Karpas-422 (cell line): ENCODE measurements at regions not wholly inside any gene's neighbourhood (a gene's known extent, or its start where the extent isn't known, plus 50 kb on each side); places are given as distances from the start of the nearest gene placed in this dataset.

ENCODE experiments used
- DNase-seq: peaks from one replicate; pipeline ENCODE4 v3.0.0-alpha.2; 2015
- H2AFZ ChIP-seq: fragments of 200-600 bp; sonication (generic); 2 replicates; pipeline ENCODE4 v1.6.1; 2014; ENCODE audit warnings: antibody characterized with exemption, low read length, mixed read lengths
- H3K27ac ChIP-seq: fragments of 200-600 bp; sonication (generic); 2 replicates; pipeline ENCODE4 v1.5.1; 2014; ENCODE audit warnings: mild to moderate bottlenecking, low read length, moderate library complexity
- H3K27me3 ChIP-seq: fragments of 200-600 bp; sonication (generic); 2 replicates; pipeline ENCODE4 v1.6.1; 2014; ENCODE audit warnings: low read length, mixed read lengths
- H3K36me3 ChIP-seq: fragments of 200-600 bp; sonication (generic); 2 replicates; pipeline ENCODE4 v1.6.1; 2014; ENCODE audit warnings: low read length, mixed read lengths; ENCODE audit not compliant: insufficient read depth
- H3K4me1 ChIP-seq: fragments of 200-600 bp; sonication (generic); 2 replicates; pipeline ENCODE4 v1.6.1; 2014; ENCODE audit warnings: mild to moderate bottlenecking, low read length, mixed read lengths
- H3K4me2 ChIP-seq: fragments of 200-600 bp; sonication (generic); 2 replicates; pipeline ENCODE4 v1.6.1; 2014; ENCODE audit warnings: low read length, low read depth, mild to moderate bottlenecking; ENCODE audit not compliant: poor library complexity, severe bottlenecking
- H3K4me3 ChIP-seq: fragments of 200-600 bp; sonication (generic); 2 replicates; pipeline ENCODE4 v1.5.1; 2014; ENCODE audit warnings: mild to moderate bottlenecking, antibody characterized with exemption, low read length, mixed read lengths
- H3K79me2 ChIP-seq: fragments of 200-600 bp; sonication (generic); 2 replicates; pipeline ENCODE4 v1.6.1; 2014; ENCODE audit warnings: mild to moderate bottlenecking, low read length, mixed read lengths
- H3K9ac ChIP-seq: fragments of 200-600 bp; sonication (generic); 2 replicates; pipeline ENCODE4 v1.6.0; 2014; ENCODE audit warnings: low read length
- H3K9me2 ChIP-seq: fragments of 200-600 bp; sonication (generic), shearing (Covaris generic); replicated peaks from 2 replicates; pipeline ENCODE4 v1.6.0; 2014; ENCODE audit warnings: mild to moderate bottlenecking, low read length, moderate library complexity; ENCODE audit not compliant: insufficient read depth
- H3K9me3 ChIP-seq: fragments of 300-700, 200-600 bp; sonication (generic); 2 replicates; pipeline ENCODE4 v1.6.1; 2014; ENCODE audit warnings: low read length, mixed read lengths
- H4K20me1 ChIP-seq: fragments of 200-600 bp; sonication (generic); 2 replicates; pipeline ENCODE4 v1.6.1; 2014; ENCODE audit warnings: mild to moderate bottlenecking, antibody characterized with exemption, low read length, low read depth; ENCODE audit not compliant: insufficient read depth

- H3K27ac ChIP-seq, result no peak overlapping the region
- DNase-seq, result no peak
- no peaks in the 10 kb centered on the region for H3K79me2 ChIP-seq
- H3K4me2 ChIP-seq, result no peak overlapping the region
- H2AFZ ChIP-seq, result no peak overlapping the region
- no peaks in the 10 kb centered on the region for H3K36me3 ChIP-seq
- H3K9me2 ChIP-seq, result no peaks in the 10 kb centered on the region
- H4K20me1 ChIP-seq, result no peaks in the 10 kb centered on the region
- no peaks in the 10 kb centered on the region for H3K27me3 ChIP-seq
- no peak overlapping the region for H3K9ac ChIP-seq
- no peak overlapping the region for H3K4me3 ChIP-seq
- H3K9me3 ChIP-seq, result no peaks in the 10 kb centered on the region
- H3K4me1 ChIP-seq, result peaks cover 4% of the 10 kb centered on the region; the same call in 1 of the 2 replicates
Observed at GRCh38 chr2:236895497-236895896, 190.2 kb upstream of the COPS8 start.

GRCh38 chr2:236896688-236897087 is 189.0 kb upstream of the COPS8 start:
- no peak overlapping the region for H3K9ac ChIP-seq
- no peak overlapping the region for H3K4me2 ChIP-seq
- no peaks in the 10 kb centered on the region for H3K36me3 ChIP-seq
- no peaks in the 10 kb centered on the region for H3K79me2 ChIP-seq
- peaks cover 4% of the 10 kb centered on the region; the same call in 1 of the 2 replicates for H3K4me1 ChIP-seq
- no peaks in the 10 kb centered on the region for H3K9me2 ChIP-seq
- H4K20me1 ChIP-seq, result no peaks in the 10 kb centered on the region
- no peaks in the 10 kb centered on the region for H3K9me3 ChIP-seq
- H2AFZ ChIP-seq, result no peak overlapping the region
- no peak for DNase-seq
- no peaks in the 10 kb centered on the region for H3K27me3 ChIP-seq
- H3K4me3 ChIP-seq, result no peak overlapping the region
- H3K27ac ChIP-seq, result no peak overlapping the region

- Histone ChIP-seq H3K9me3 (no peaks in the 10 kb centered on the region), H3K4me2 (no peak overlapping the region), H2AFZ (no peak overlapping the region), H3K9ac (no peak overlapping the region), H3K4me3 (no peak overlapping the region), H4K20me1 (no peaks in the 10 kb centered on the region), H3K27me3 (no peaks in the 10 kb centered on the region), H3K4me1 (no peaks in the 10 kb centered on the region), H3K36me3 (no peaks in the 10 kb centered on the region), H3K79me2 (no peaks in the 10 kb centered on the region), H3K9me2 (no peaks in the 10 kb centered on the region), H3K27ac (no peak overlapping the region)
- DNase-seq, result no peak
Observed at GRCh38 chr2:236899146-236899545, 186.5 kb upstream of the COPS8 start.

- no peaks in the 10 kb centered on the region for H3K4me1 ChIP-seq
- H3K27me3 ChIP-seq, result no peaks in the 10 kb centered on the region
- no peaks in the 10 kb centered on the region for H4K20me1 ChIP-seq
- DNase-seq, result no peak
- H3K4me3 ChIP-seq, result no peak overlapping the region
- no peak overlapping the region for H2AFZ ChIP-seq
- H3K4me2 ChIP-seq, result no peak overlapping the region
- H3K79me2 ChIP-seq, result no peaks in the 10 kb centered on the region
- no peak overlapping the region for H3K9ac ChIP-seq
- H3K36me3 ChIP-seq, result no peaks in the 10 kb centered on the region
- no peak overlapping the region for H3K27ac ChIP-seq
- H3K9me2 ChIP-seq, result no peaks in the 10 kb centered on the region
- H3K9me3 ChIP-seq, result no peaks in the 10 kb centered on the region
Observed at GRCh38 chr2:236899950-236900640, 185.6 kb upstream of the COPS8 start.

GRCh38 chr2:236901956-236902355 is 183.7 kb upstream of the COPS8 start:
- Histone ChIP-seq H3K79me2 (no peaks in the 10 kb centered on the region), H3K36me3 (no peaks in the 10 kb centered on the region), H3K9me3 (no peaks in the 10 kb centered on the region), H3K27ac (no peak overlapping the region), H4K20me1 (no peaks in the 10 kb centered on the region), H3K9ac (no peak overlapping the region), H3K9me2 (no peaks in the 10 kb centered on the region), H3K4me1 (no peaks in the 10 kb centered on the region), H3K27me3 (no peaks in the 10 kb centered on the region), H3K4me3 (no peak overlapping the region), H3K4me2 (no peak overlapping the region), H2AFZ (no peak overlapping the region)
- no peak for DNase-seq

- Histone ChIP-seq H4K20me1 (no peaks in the 10 kb centered on the region), H3K9me2 (no peaks in the 10 kb centered on the region), H3K36me3 (no peaks in the 10 kb centered on the region), H3K4me1 (no peaks in the 10 kb centered on the region), H3K79me2 (no peaks in the 10 kb centered on the region), H3K4me2 (no peak overlapping the region), H3K4me3 (no peak overlapping the region), H3K27me3 (no peaks in the 10 kb centered on the region), H3K9me3 (no peaks in the 10 kb centered on the region), H3K9ac (no peak overlapping the region), H2AFZ (no peak overlapping the region), H3K27ac (no peak overlapping the region)
- DNase-seq, result no peak
Observed at GRCh38 chr2:236903978-236904377, 181.7 kb upstream of the COPS8 start.

- no peak for DNase-seq
- no peaks in the 10 kb centered on the region for H3K4me1 ChIP-seq
Observed at GRCh38 chr2:236904389-236905263, 181.1 kb upstream of the COPS8 start.

GRCh38 chr2:236905976-236906375 is 179.7 kb upstream of the COPS8 start:
- no peak for DNase-seq
- no peaks in the 10 kb centered on the region for H3K27me3 ChIP-seq

More at GRCh38 chr2:236904389-236905263, 181.1 kb upstream of the COPS8 start:
- no peaks in the 10 kb centered on the region for H4K20me1 ChIP-seq
- H3K27ac ChIP-seq, result no peak overlapping the region
- no peak overlapping the region for H3K4me2 ChIP-seq
- H3K9me3 ChIP-seq, result no peaks in the 10 kb centered on the region
- no peaks in the 10 kb centered on the region for H3K9me2 ChIP-seq
- H3K27me3 ChIP-seq, result no peaks in the 10 kb centered on the region
- no peaks in the 10 kb centered on the region for H3K36me3 ChIP-seq
- H3K79me2 ChIP-seq, result no peaks in the 10 kb centered on the region
- no peak overlapping the region for H3K4me3 ChIP-seq
- no peak overlapping the region for H3K9ac ChIP-seq
- no peak overlapping the region for H2AFZ ChIP-seq

More at GRCh38 chr2:236905976-236906375, 179.7 kb upstream of the COPS8 start:
- Histone ChIP-seq H3K36me3 (no peaks in the 10 kb centered on the region), H3K4me3 (no peak overlapping the region), H3K9me2 (no peaks in the 10 kb centered on the region), H3K4me2 (no peak overlapping the region), H3K4me1 (no peaks in the 10 kb centered on the region), H4K20me1 (no peaks in the 10 kb centered on the region), H3K9me3 (no peaks in the 10 kb centered on the region), H2AFZ (no peak overlapping the region), H3K79me2 (no peaks in the 10 kb centered on the region), H3K9ac (no peak overlapping the region), H3K27ac (no peak overlapping the region)
